ENCODE measurements at regions not wholly inside any gene's neighbourhood (a gene's known extent, or its start where the extent isn't known, plus 50 kb on each side); places are given as distances from the start of the nearest gene placed in this dataset.

- Mint-ChIP-seq H3K27ac (ENCODE audit: unreplicated experiment) (no peak overlapping the region), H3K27me3 (ENCODE audit: low read depth) (peaks cover 5% of the 10 kb centered on the region), H3K9me3 (ENCODE audit: low read depth) (no peaks in the 10 kb centered on the region), H3K36me3 (ENCODE audit: low read depth) (no peaks in the 10 kb centered on the region), H3K4me3 (ENCODE audit: unreplicated experiment) (no peak overlapping the region), H3K4me1 (ENCODE audit: low read depth) (no peaks in the 10 kb centered on the region)
- TF ChIP-seq CTCF (IDR thresholded peaks at IDR 0.05): no peak
- no peak for DNase-seq (ENCODE audit: low spot score)
These were observed 330.6 kb upstream of the ZC3H12C start for GRCh38 chr11:109762546-109762945.

GRCh38 chr11:109765709-109766311 lies 327.4 kb upstream of the ZC3H12C start:
- Mint-ChIP-seq H3K27me3 (ENCODE audit: low read depth) (peaks cover 13% of the 10 kb centered on the region), H3K4me1 (ENCODE audit: low read depth) (no peaks in the 10 kb centered on the region), H3K4me3 (ENCODE audit: unreplicated experiment) (no peak overlapping the region), H3K36me3 (ENCODE audit: low read depth) (no peaks in the 10 kb centered on the region), H3K27ac (ENCODE audit: unreplicated experiment) (no peak overlapping the region), H3K9me3 (ENCODE audit: low read depth) (no peaks in the 10 kb centered on the region)
- DNase-seq (ENCODE audit: low spot score): no peak
- no peak for TF ChIP-seq CTCF (IDR thresholded peaks at IDR 0.05)

- no peak for TF ChIP-seq CTCF (IDR thresholded peaks at IDR 0.05)
- no peaks in the 10 kb centered on the region for H3K4me1 Mint-ChIP-seq (ENCODE audit: low read depth)
- no peak overlapping the region for H3K27ac Mint-ChIP-seq (ENCODE audit: unreplicated experiment)
- H3K9me3 Mint-ChIP-seq (ENCODE audit: low read depth): no peaks in the 10 kb centered on the region
- H3K36me3 Mint-ChIP-seq (ENCODE audit: low read depth): no peaks in the 10 kb centered on the region
- H3K27me3 Mint-ChIP-seq (ENCODE audit: low read depth): peaks cover 24% of the 10 kb centered on the region
- H3K4me3 Mint-ChIP-seq (ENCODE audit: unreplicated experiment): no peak overlapping the region
- no peak for DNase-seq (ENCODE audit: low spot score)
These were observed 323.3 kb upstream of the ZC3H12C start for GRCh38 chr11:109769858-109770257.

- no peak overlapping the region for H3K4me3 Mint-ChIP-seq (ENCODE audit: unreplicated experiment)
- DNase-seq (ENCODE audit: low spot score): no peak
- H3K36me3 Mint-ChIP-seq (ENCODE audit: low read depth): no peaks in the 10 kb centered on the region
- no peak for TF ChIP-seq CTCF (IDR thresholded peaks at IDR 0.05)
- no peaks in the 10 kb centered on the region for H3K4me1 Mint-ChIP-seq (ENCODE audit: low read depth)
- H3K9me3 Mint-ChIP-seq (ENCODE audit: low read depth): no peaks in the 10 kb centered on the region
- H3K27me3 Mint-ChIP-seq (ENCODE audit: low read depth): peaks cover 24% of the 10 kb centered on the region
- H3K27ac Mint-ChIP-seq (ENCODE audit: unreplicated experiment): no peak overlapping the region
These were observed 322.9 kb upstream of the ZC3H12C start for GRCh38 chr11:109770323-109770722.

- no peaks in the 10 kb centered on the region for H3K36me3 Mint-ChIP-seq (ENCODE audit: low read depth)
- no peak overlapping the region for H3K27ac Mint-ChIP-seq (ENCODE audit: unreplicated experiment)
- no peak overlapping the region for H3K4me3 Mint-ChIP-seq (ENCODE audit: unreplicated experiment)
- no peaks in the 10 kb centered on the region for H3K4me1 Mint-ChIP-seq (ENCODE audit: low read depth)
- no peak for DNase-seq (ENCODE audit: low spot score)
- no peaks in the 10 kb centered on the region for H3K9me3 Mint-ChIP-seq (ENCODE audit: low read depth)
- TF ChIP-seq CTCF (IDR thresholded peaks at IDR 0.05): no peak
- H3K27me3 Mint-ChIP-seq (ENCODE audit: low read depth): peaks cover 23% of the 10 kb centered on the region
These were observed 320.3 kb upstream of the ZC3H12C start for GRCh38 chr11:109772892-109773291.

Data from chondrocyte (in vitro differentiated cells).